ENCODE measurements at regions not wholly inside any gene's neighbourhood (a gene's known extent, or its start where the extent isn't known, plus 50 kb on each side); places are given as distances from the start of the nearest gene placed in this dataset.
"Not testable (repeated sequence)": the region's sequence is repeated elsewhere in the genome, so short reads cannot be mapped to it uniquely, and the experiment has no call there.

- no peak for DNase-seq
Observed at GRCh38 chr5:162811071-162811470, 626.3 kb upstream of the CCNG1 start.

- DNase-seq: no peak
Observed at GRCh38 chr5:162816816-162817215, 620.6 kb upstream of the CCNG1 start.

GRCh38 chr5:162817364-162817763 lies 620.0 kb upstream of the CCNG1 start:
- no peak for DNase-seq

- not testable (repeated sequence) for DNase-seq
Observed at GRCh38 chr5:162821664-162822063, 615.7 kb upstream of the CCNG1 start.

GRCh38 chr5:162824360-162824759 lies 613.0 kb upstream of the CCNG1 start:
- DNase-seq: no peak

- DNase-seq: no peak
Observed at GRCh38 chr5:162837155-162837554, 600.2 kb upstream of the CCNG1 start.

- DNase-seq: no peak
Observed at GRCh38 chr5:162842727-162843126, 594.7 kb upstream of the CCNG1 start.

- no peak for DNase-seq
Observed at GRCh38 chr5:162852134-162852533, 585.3 kb upstream of the CCNG1 start.

- no peak for DNase-seq
Observed at GRCh38 chr5:162858770-162859169, 578.6 kb upstream of the CCNG1 start.

- no peak for DNase-seq
Observed at GRCh38 chr5:162870966-162871365, 566.4 kb upstream of the CCNG1 start.

GRCh38 chr5:162882629-162883028 lies 554.8 kb upstream of the CCNG1 start:
- DNase-seq: no peak

GRCh38 chr5:162886717-162887116 lies 550.7 kb upstream of the CCNG1 start:
- DNase-seq: no peak

GRCh38 chr5:162888268-162888667 lies 549.1 kb upstream of the CCNG1 start:
- no peak for DNase-seq

- no peak for DNase-seq
Observed at GRCh38 chr5:162911873-162912272, 525.5 kb upstream of the CCNG1 start.

GRCh38 chr5:162916368-162916767 lies 521.0 kb upstream of the CCNG1 start:
- no peak for DNase-seq

- no peak for DNase-seq
Observed at GRCh38 chr5:162929104-162929503, 508.3 kb upstream of the CCNG1 start.

GRCh38 chr5:162931501-162931900 lies 505.9 kb upstream of the CCNG1 start:
- no peak for DNase-seq

- DNase-seq: no peak
Observed at GRCh38 chr5:162939991-162940390, 497.4 kb upstream of the CCNG1 start.

GRCh38 chr5:162948677-162949076 lies 488.7 kb upstream of the CCNG1 start:
- no peak for DNase-seq

- no peak for DNase-seq
Observed at GRCh38 chr5:162956570-162956969, 480.8 kb upstream of the CCNG1 start.

GRCh38 chr5:162964144-162964543 lies 473.3 kb upstream of the CCNG1 start:
- DNase-seq: not testable (repeated sequence)

- DNase-seq: no peak
Observed at GRCh38 chr5:162990063-162990462, 447.3 kb upstream of the CCNG1 start.

GRCh38 chr5:162990856-162991497 lies 446.4 kb upstream of the CCNG1 start:
- no peak for DNase-seq

GRCh38 chr5:162995568-162995967 lies 441.8 kb upstream of the CCNG1 start:
- DNase-seq: no peak

- DNase-seq: no peak
Observed at GRCh38 chr5:162996053-162996452, 441.3 kb upstream of the CCNG1 start.

- DNase-seq: no peak
Observed at GRCh38 chr5:163005949-163006348, 431.4 kb upstream of the CCNG1 start.

Data from NCI-H226 (cell line).